ENCODE measurements at regions not wholly inside any gene's neighbourhood (a gene's known extent, or its start where the extent isn't known, plus 50 kb on each side); places are given as distances from the start of the nearest gene placed in this dataset.

- TF ChIP-seq, protein P1, sequence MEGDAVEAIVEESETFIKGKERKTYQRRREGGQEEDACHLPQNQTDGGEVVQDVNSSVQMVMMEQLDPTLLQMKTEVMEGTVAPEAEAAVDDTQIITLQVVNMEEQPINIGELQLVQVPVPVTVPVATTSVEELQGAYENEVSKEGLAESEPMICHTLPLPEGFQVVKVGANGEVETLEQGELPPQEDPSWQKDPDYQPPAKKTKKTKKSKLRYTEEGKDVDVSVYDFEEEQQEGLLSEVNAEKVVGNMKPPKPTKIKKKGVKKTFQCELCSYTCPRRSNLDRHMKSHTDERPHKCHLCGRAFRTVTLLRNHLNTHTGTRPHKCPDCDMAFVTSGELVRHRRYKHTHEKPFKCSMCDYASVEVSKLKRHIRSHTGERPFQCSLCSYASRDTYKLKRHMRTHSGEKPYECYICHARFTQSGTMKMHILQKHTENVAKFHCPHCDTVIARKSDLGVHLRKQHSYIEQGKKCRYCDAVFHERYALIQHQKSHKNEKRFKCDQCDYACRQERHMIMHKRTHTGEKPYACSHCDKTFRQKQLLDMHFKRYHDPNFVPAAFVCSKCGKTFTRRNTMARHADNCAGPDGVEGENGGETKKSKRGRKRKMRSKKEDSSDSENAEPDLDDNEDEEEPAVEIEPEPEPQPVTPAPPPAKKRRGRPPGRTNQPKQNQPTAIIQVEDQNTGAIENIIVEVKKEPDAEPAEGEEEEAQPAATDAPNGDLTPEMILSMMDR (conservative IDR thresholded peaks at IDR 0.05; ENCODE audit: low read length), result no peak
- no peak for TF ChIP-seq EZH2phosphoT487 (IDR thresholded peaks at IDR 0.05; ENCODE audit: borderline replicate concordance, low read depth, low read length)
Observed at GRCh38 chr19:46925548-46925950, 64.8 kb downstream of the ARHGAP35 start.

Measured in OCI-LY7 (cell line).